K562 (cell line): ENCODE measurements at regions not wholly inside any gene's neighbourhood (a gene's known extent, or its start where the extent isn't known, plus 50 kb on each side); places are given as distances from the start of the nearest gene placed in this dataset.
A peak's percentile ranks its signal among the peaks of the same experiment; 100 is the strongest.

Experiments used
- ATAC-seq: fragments of 200-7000 bp; cut with Tn5 transposase; 3 replicates; pipeline ENCODE4 v1.9.1; 2020; ENCODE audit warnings: moderate library complexity
- BruUV-seq: library from RNA; stranded (reverse); fragments of 400-500 nt; replicated peaks from 2 replicates; lab custom pipeline; 2021; lab: Mats Ljungman, UMichigan
- CTCF ChIA-PET: fragments of 300-600 bp; formaldehyde crosslinking; extraction: SDS; loops from one replicate; lab custom pipeline; 2021; ENCODE audit warnings: low intra/inter-chr PET ratio; lab: Yijun Ruan, JAX
- POLR2A ChIA-PET: fragments of 300-600, 350-650 bp; sonication (Branson Sonifier 250); formaldehyde crosslinking; extraction: SDS; loops from one replicate; lab custom pipeline; 2021; ENCODE audit warnings: antibody characterized with exemption, inconsistent platforms; lab: Yijun Ruan, JAX
- DNase-seq, 4 experiments: peaks; one replicate each; pipeline versions ENCODE4 v3.0.0 to v3.0.0-alpha.2; 2011 to 2018; ENCODE audit warnings: low spot score in 3 of 4, mixed read lengths in 3 of 4; ENCODE audit errors: extremely low read depth in 1 of 4
- FAIRE-seq: peaks from 2 replicates; lab custom pipeline; 2011; peaks lifted over from hg19 to GRCh38; lab: Jason Lieb, UNC
- H2AFZ ChIP-seq: 2 replicates; pipeline ENCODE4 v1.6.0; 2011; ENCODE audit warnings: low read depth, low read length, control low read depth, inconsistent platforms
- H3K27ac ChIP-seq: fragments of 200-600 bp; 3 replicates; pipeline ENCODE4 v1.8.0; 2011; ENCODE audit warnings: low read depth, mild to moderate bottlenecking, control low read depth, inconsistent platforms, low read length, moderate library complexity, mixed read lengths; ENCODE audit errors: extremely low read depth
- H3K27me3 ChIP-seq, 2 experiments: fragments of 300-600 bp in 1 of 2; 2 replicates in 1 of 2; 3 replicates in 1 of 2; pipeline versions ENCODE4 v1.6.0 to v1.8.0; 2011; ENCODE audit warnings: inconsistent platforms in 2 of 2, low read length in 2 of 2, mild to moderate bottlenecking in 1 of 2, mixed read lengths in 1 of 2, moderate library complexity in 1 of 2; ENCODE audit not compliant: control insufficient read depth in 2 of 2, insufficient read depth in 2 of 2
- H3K36me3 ChIP-seq: fragments of 300-600 bp; 3 replicates; pipeline ENCODE4 v1.8.0; 2011; ENCODE audit warnings: mild to moderate bottlenecking, low read length, inconsistent platforms; ENCODE audit not compliant: control insufficient read depth, insufficient read depth
- H3K4me1 ChIP-seq, 2 experiments: fragments of 200-600 bp in 1 of 2; replicated peaks in 1 of 2; 2 replicates in 1 of 2; 3 replicates in 1 of 2; pipeline versions ENCODE4 v1.5.1 to v1.8.0; 2011; ENCODE audit warnings: inconsistent platforms in 2 of 2, low read length in 2 of 2, mild to moderate bottlenecking in 1 of 2, mixed read lengths in 1 of 2, moderate library complexity in 1 of 2; ENCODE audit not compliant: control insufficient read depth in 2 of 2, insufficient read depth in 2 of 2
- H3K4me2 ChIP-seq: 2 replicates; pipeline ENCODE4 v1.6.1; 2011; ENCODE audit warnings: low read length, control low read depth, inconsistent platforms, mixed read lengths; ENCODE audit not compliant: insufficient read depth
- H3K4me3 ChIP-seq: fragments of 200-600 bp; sonication (generic), shearing (Covaris generic); 2 replicates; pipeline ENCODE4 v1.5.1; 2016; ENCODE audit warnings: control low read depth, inconsistent platforms
- H3K79me2 ChIP-seq: fragments of 200-600 bp; 3 replicates; pipeline ENCODE4 v1.8.0; 2011; ENCODE audit warnings: low read length, inconsistent platforms; ENCODE audit not compliant: control insufficient read depth, insufficient read depth
- H3K9ac ChIP-seq, 2 experiments: 2 replicates each; pipeline versions ENCODE4 v1.6.0 to v1.6.1; 2011; ENCODE audit warnings: low read depth in 2 of 2, low read length in 2 of 2, control low read depth in 1 of 2, inconsistent platforms in 1 of 2, mild to moderate bottlenecking in 1 of 2, mixed read lengths in 1 of 2; ENCODE audit not compliant: insufficient read depth in 1 of 2
- H3K9me1 ChIP-seq: one replicate; pipeline ENCODE4 v1.6.0; 2011; ENCODE audit warnings: inconsistent platforms, mild to moderate bottlenecking, low read length, moderate library complexity; ENCODE audit not compliant: control insufficient read depth, insufficient read depth
- H3K9me3 ChIP-seq: replicated peaks from 2 replicates; pipeline ENCODE4 v1.5.1; 2011; ENCODE audit warnings: low read depth, low read length, inconsistent platforms; ENCODE audit not compliant: control insufficient read depth, insufficient read depth
- H4K20me1 ChIP-seq: replicated peaks from 2 replicates; pipeline ENCODE4 v1.6.1; 2011; ENCODE audit warnings: low read length, inconsistent platforms, mixed read lengths; ENCODE audit not compliant: control insufficient read depth, insufficient read depth
- BACH1 ChIP-seq: fragments of 200-800 bp; sonication (Bioruptor generic); IDR thresholded peaks from 2 replicates; pipeline ENCODE4 v1.6.1; 2016; ENCODE audit warnings: missing genetic modification characterization, missing compliant biosample characterization
- NFE2L1 ChIP-seq: fragments of 450-650 bp; IDR thresholded peaks from 2 replicates; pipeline ENCODE4 v1.6.1; 2016; ENCODE audit warnings: missing genetic modification characterization, low read depth, mild to moderate bottlenecking, missing compliant biosample characterization, moderate library complexity, borderline replicate concordance
- RAD21 ChIP-seq, 2 experiments: fragments of 250-450 bp in 1 of 2; fragments of 450-650 bp in 1 of 2; sonication (Bioruptor Pico) in 1 of 2; formaldehyde crosslinking in 1 of 2; IDR thresholded peaks in 1 of 2; conservative IDR thresholded peaks in 1 of 2; 2 replicates each; pipeline versions ENCODE4 v1.4.0 to v1.8.0; 2020 to 2022; ENCODE audit warnings: mild to moderate bottlenecking in 2 of 2, moderate library complexity in 1 of 2
- SUPT5H ChIP-seq: fragments of 450-650 bp; IDR thresholded peaks from 2 replicates; pipeline ENCODE4 v1.6.1; 2016
- THAP7 ChIP-seq: fragments of 250-450 bp; sonication (Bioruptor Pico); IDR thresholded peaks from 2 replicates; pipeline ENCODE4 v1.5.0; 2021
- TRIM28 ChIP-seq: fragments of 450-650 bp; IDR thresholded peaks from 2 replicates; pipeline ENCODE4 v1.6.1; 2017
- VEZF1 ChIP-seq: fragments of 200-800 bp; sonication (Bioruptor generic); IDR thresholded peaks from 2 replicates; pipeline ENCODE4 v1.6.1; 2017; ENCODE audit warnings: missing genetic modification characterization, missing compliant biosample characterization
- ZNF324 ChIP-seq: fragments of 250-450 bp; sonication (Bioruptor Pico); IDR thresholded peaks from 2 replicates; pipeline ENCODE4 v1.4.0; 2020; ENCODE audit warnings: mild to moderate bottlenecking
- ZNF431 ChIP-seq: sonication (generic); formaldehyde crosslinking; IDR thresholded peaks from 2 replicates; pipeline ENCODE4 v1.8.0; 2022; ENCODE audit warnings: mild to moderate bottlenecking, missing genetic modification reagents
- WGBS: fragments of 100-300 bp; shearing (Covaris generic); methylation state at CpG from one replicate; pipeline ENCODE4 v1.1.6; 2016; ENCODE audit warnings: low coverage, mixed read lengths; ENCODE audit not compliant: insufficient coverage; ENCODE audit errors: missing lambda C conversion rate; 5-methylcytosine and 5-hydroxymethylcytosine counted together
- in situ Hi-C: fragments of 300-500 bp; cut with MboI; formaldehyde crosslinking; loops from 4 replicates; pipeline ENCODE4 v1.15.0; 2018; ENCODE audit warnings: inconsistent platforms, mixed read lengths
- intact Hi-C: fragments of 100-400 bp; cut with micrococcal nuclease; formaldehyde crosslinking; loops from 2 replicates; pipeline ENCODE4 v1.14.2; 2022

- in situ Hi-C loops (loop anchor here (10.0 kb wide), 1 partner anchor 574 kb away; no protein-coding TSS in a partner anchor), intact Hi-C loops (no loop called here)
- no peak overlapping the region for H2AFZ ChIP-seq
- BruUV-seq, result no TSS peak
- no peak overlapping the region for H3K4me2 ChIP-seq
- H3K27ac ChIP-seq, result no peak overlapping the region
- H3K4me1 ChIP-seq, result no peaks in the 10 kb centered on the region
- H3K79me2 ChIP-seq, result no peaks in the 10 kb centered on the region
- no peaks in the 10 kb centered on the region for H3K36me3 ChIP-seq
- H3K9me1 ChIP-seq, result no peaks in the 10 kb centered on the region
- no peak for TF ChIP-seq SUPT5H
- peak; percentile 69; the same call in 1 of the 2 replicates for TF ChIP-seq ZNF324 (CRISPR knock-in tag)
- TF ChIP-seq THAP7 (CRISPR knock-in tag), result no peak
- TF ChIP-seq VEZF1 (CRISPR knock-in tag), result no peak
- TF ChIP-seq ZNF431 (CRISPR knock-in tag), result peak; percentile 94
- no peak for TF ChIP-seq BACH1 (tag)
- no peak for TF ChIP-seq TRIM28
- TF ChIP-seq RAD21 (CRISPR knock-in tag; conservative IDR thresholded peaks at IDR 0.05 in 1 of 2, IDR thresholded peaks at IDR 0.05 in 1 of 2), result no peak
- no peak for TF ChIP-seq NFE2L1
- H3K27me3 ChIP-seq, result peaks cover 4 to 10% of the 10 kb centered on the region in 2 experiments; a peak in 3 of 5 replicates
- H3K9me3 ChIP-seq, result no peaks in the 10 kb centered on the region
- DNase-seq, result no peak
- no peak for FAIRE-seq
- CTCF ChIA-PET, result no interaction called here
- H3K9ac ChIP-seq, result no peak overlapping the region
- POLR2A ChIA-PET, result no interaction called here
- H3K4me3 ChIP-seq, result no peak overlapping the region
- no peaks in the 10 kb centered on the region for H4K20me1 ChIP-seq
- 0% methylated on average over 4 of the region's 4 CpGs for WGBS
- no peak for ATAC-seq
Observed at GRCh38 chr14:97159124-97159523, 361.9 kb downstream of the VRK1 start.
